C4-2B (cell line): ENCODE measurements at regions not wholly inside any gene's neighbourhood (a gene's known extent, or its start where the extent isn't known, plus 50 kb on each side); places are given as distances from the start of the nearest gene placed in this dataset.

Source experiments
- H3K27ac ChIP-seq: fragments of 450-650 bp; 2 replicates; pipeline ENCODE4 v1.5.1; 2017
- ZFX ChIP-seq: fragments of 450-650 bp; IDR thresholded peaks from 2 replicates; pipeline ENCODE4 v1.6.1; 2017
- TF ChIP-seq, protein P1 (sequence below): fragments of 450-650 bp; conservative IDR thresholded peaks from 2 replicates; pipeline ENCODE4 v1.5.1; 2017; ENCODE audit warnings: mild to moderate bottlenecking

DNA sequence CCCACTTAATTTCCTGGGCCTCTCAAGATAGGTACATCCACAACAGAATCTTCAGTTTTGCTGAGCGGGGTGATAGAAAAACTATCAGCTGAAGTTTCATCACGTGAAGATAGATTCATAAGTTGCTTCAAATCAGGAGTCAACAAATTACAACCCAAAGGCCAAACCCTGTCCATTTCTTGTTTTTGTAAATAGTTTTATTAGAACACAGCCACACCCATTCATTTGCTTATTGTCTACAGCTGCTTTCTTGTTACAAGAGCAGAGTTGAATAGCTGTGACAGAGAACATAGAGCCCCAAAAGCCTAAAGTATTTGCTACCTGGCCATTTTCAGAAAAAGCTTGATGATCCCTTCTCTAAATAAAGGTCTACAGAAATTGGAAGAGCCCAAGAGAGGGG is 300.1 kb upstream of the CDH5 start:
- H3K27ac ChIP-seq, result no peak overlapping the region
- TF ChIP-seq ZFX, result no peak
- TF ChIP-seq, protein P1, sequence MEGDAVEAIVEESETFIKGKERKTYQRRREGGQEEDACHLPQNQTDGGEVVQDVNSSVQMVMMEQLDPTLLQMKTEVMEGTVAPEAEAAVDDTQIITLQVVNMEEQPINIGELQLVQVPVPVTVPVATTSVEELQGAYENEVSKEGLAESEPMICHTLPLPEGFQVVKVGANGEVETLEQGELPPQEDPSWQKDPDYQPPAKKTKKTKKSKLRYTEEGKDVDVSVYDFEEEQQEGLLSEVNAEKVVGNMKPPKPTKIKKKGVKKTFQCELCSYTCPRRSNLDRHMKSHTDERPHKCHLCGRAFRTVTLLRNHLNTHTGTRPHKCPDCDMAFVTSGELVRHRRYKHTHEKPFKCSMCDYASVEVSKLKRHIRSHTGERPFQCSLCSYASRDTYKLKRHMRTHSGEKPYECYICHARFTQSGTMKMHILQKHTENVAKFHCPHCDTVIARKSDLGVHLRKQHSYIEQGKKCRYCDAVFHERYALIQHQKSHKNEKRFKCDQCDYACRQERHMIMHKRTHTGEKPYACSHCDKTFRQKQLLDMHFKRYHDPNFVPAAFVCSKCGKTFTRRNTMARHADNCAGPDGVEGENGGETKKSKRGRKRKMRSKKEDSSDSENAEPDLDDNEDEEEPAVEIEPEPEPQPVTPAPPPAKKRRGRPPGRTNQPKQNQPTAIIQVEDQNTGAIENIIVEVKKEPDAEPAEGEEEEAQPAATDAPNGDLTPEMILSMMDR, result no peak

DNA sequence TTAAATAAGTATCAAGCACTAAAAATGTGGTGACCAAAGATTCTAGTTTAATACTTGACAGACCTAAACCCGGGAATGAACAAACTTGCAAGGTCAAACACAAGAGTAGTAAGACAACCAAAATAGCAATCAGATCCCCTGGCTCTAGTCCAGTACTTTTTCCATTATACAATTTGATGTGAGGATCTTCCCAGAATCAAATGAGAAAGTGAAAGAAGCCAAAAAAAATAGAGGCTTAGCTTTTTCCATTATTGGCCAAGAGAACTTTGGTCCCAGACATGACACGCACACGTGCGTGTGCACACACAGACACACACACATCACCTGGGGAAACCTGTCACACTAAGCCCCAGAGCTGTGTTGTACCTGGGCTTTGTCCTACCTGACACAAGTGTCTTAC is 300.6 kb upstream of the CDH5 start:
- no peak for TF ChIP-seq ZFX
- TF ChIP-seq, protein P1, result no peak
- H3K27ac ChIP-seq, result no peak overlapping the region

DNA sequence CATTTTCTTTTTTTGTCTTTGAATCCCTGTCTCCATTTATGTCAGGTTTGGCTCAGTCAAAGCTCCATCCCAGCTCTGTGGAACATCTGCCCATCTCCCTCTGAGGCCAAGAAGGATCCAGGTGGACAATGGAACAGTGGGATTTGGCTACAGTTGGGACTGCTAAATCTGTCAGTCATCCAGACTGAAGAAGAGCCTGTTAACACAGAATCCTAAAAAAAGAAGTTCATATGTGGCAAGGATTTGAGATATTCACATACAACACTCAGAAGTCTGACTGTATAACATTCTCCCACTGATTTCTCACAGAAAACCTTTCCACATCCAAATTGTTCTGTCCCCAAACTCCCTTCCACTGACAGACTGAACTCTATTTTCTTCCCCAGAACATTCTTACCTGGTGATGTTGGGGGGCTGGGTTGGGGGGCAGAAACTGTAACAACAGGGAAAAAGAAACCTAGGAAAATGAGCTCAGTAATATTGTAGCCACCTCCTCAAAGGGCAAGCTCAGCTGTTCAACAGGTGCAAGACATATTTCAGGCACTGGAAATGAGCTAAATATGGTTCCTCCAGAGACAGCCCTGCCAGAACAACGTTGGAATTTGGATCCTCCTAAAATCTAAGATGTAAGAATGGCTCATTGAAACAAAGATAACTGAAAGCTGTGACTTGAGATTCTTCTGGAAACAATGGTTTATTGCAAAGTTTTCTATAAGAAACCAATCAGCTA is 301.5 kb upstream of the CDH5 start:
- no peak overlapping the region for H3K27ac ChIP-seq
- TF ChIP-seq, protein P1, result no peak
- no peak for TF ChIP-seq ZFX

DNA sequence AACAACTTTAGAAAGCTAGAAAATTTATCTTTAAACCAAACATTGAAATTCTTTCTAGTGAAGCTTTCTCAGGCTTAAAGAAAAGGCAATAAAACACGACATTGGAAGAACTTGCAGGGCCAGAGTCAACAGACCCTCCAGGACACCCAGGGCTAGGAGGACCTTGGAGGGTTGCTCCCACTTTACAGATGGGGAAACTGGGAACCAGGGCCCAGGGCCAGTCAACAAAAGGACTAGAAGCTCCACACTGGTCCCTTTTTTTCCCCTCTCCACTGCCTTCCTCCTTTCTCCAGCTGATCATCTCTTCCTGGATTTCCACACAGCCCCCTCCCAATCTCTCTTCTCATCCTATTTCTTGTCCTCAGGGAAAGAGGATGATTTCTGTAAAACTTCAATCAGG is 307.7 kb upstream of the CDH5 start:
- H3K27ac ChIP-seq, result no peak overlapping the region
- TF ChIP-seq, protein P1, result no peak
- no peak for TF ChIP-seq ZFX

DNA sequence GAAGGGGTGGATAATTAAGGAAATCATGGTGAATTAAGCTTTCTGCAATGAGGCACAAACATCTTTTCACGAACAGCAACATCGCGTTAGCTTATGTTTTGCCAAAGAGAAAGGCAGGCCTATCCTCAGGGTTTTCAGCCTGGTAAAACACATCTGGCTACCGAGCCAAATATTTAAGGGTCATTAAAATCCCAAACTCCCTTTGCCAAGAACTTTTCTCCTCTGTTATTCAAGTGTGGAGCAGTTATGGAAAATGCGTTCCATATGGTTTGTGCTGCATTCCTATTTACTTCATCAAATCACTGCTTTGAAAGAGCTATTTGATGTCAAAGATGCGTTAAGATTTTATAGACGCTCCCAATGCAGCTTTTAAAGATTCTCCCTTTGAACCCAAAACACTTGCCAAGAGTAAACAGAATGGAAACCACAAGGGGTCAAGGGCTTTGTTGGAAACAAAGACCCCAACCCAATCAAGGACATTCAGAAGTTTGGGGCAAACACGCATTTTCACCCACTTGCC is 308.3 kb upstream of the CDH5 start:
- H3K27ac ChIP-seq, result no peak overlapping the region
- TF ChIP-seq, protein P1, result no peak
- TF ChIP-seq ZFX, result no peak

DNA sequence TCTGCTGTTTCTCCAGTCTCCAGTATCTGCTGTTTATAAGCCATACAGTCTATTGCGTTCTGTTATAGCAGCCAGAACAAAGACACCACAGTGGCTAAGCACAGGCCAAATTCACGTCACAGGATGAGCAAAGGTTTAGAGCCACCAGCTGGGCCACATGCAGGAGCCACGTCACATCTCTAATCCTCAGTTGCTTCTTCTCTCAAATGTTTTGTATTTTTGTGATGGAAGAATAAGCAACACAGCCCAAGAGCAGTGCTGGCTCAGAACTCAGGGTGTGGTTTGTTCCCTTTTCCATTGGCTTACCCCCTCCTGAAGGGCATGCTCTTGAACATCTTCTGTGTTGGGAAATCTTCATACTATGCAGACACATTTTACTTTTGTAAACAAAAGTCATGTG is 309.4 kb upstream of the CDH5 start:
- no peak for TF ChIP-seq ZFX
- TF ChIP-seq, protein P1, result no peak
- no peak overlapping the region for H3K27ac ChIP-seq

DNA sequence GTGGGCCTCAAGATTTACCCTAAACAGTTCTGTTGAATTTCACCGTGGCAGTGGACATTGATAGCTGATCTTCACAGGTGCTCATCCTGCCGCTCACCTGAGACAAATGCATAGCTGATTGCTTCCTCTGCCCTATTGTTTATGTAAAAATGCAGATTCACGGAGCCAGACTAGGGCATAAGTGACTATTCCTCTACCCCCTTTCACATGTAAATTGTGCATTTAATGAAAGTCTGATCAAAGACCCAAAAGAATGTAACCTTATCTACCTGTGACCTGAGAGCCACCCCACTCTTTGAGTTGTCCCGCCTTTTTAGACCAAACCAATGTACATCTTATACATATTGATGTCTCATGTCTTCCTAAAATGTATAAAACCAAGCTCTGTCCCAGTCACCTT is 312.4 kb upstream of the CDH5 start:
- no peak for TF ChIP-seq ZFX
- TF ChIP-seq, protein P1, result no peak

More for the DNA sequence above, 312.4 kb upstream of the CDH5 start:
- H3K27ac ChIP-seq, result no peak overlapping the region
